ENCODE measurements at regions not wholly inside any gene's neighbourhood (a gene's known extent, or its start where the extent isn't known, plus 50 kb on each side); places are given as distances from the start of the nearest gene placed in this dataset.

GRCh38 chr14:39912192-39913100 lies 480.2 kb upstream of the FBXO33 start:
- no peak for TF ChIP-seq ZNF274 (IDR thresholded peaks at IDR 0.05; ENCODE audit: low read depth, low read length)
- no peak for TF ChIP-seq YY1 (IDR thresholded peaks at IDR 0.05; ENCODE audit: insufficient read depth, insufficient read length)
- TF ChIP-seq SUZ12 (IDR thresholded peaks at IDR 0.05; ENCODE audit: extremely low read depth, insufficient read depth, insufficient read length): no peak
